K562 (cell line): ENCODE measurements at regions not wholly inside any gene's neighbourhood (a gene's known extent, or its start where the extent isn't known, plus 50 kb on each side); places are given as distances from the start of the nearest gene placed in this dataset.

Source experiments
- ATAC-seq: fragments of 200-7000 bp; cut with Tn5 transposase; 3 replicates; pipeline ENCODE4 v1.9.1; 2020; ENCODE audit warnings: moderate library complexity
- BruUV-seq: library from RNA; stranded (reverse); fragments of 400-500 nt; replicated peaks from 2 replicates; lab custom pipeline; 2021; lab: Mats Ljungman, UMichigan
- CTCF ChIA-PET: fragments of 300-600 bp; formaldehyde crosslinking; extraction: SDS; loops from one replicate; lab custom pipeline; 2021; ENCODE audit warnings: low intra/inter-chr PET ratio; lab: Yijun Ruan, JAX
- POLR2A ChIA-PET: fragments of 300-600, 350-650 bp; sonication (Branson Sonifier 250); formaldehyde crosslinking; extraction: SDS; loops from one replicate; lab custom pipeline; 2021; ENCODE audit warnings: antibody characterized with exemption, inconsistent platforms; lab: Yijun Ruan, JAX
- DNase-seq, 4 experiments: peaks; one replicate each; pipeline versions ENCODE4 v3.0.0 to v3.0.0-alpha.2; 2011 to 2018; ENCODE audit warnings: low spot score in 3 of 4, mixed read lengths in 3 of 4; ENCODE audit errors: extremely low read depth in 1 of 4
- FAIRE-seq: peaks from 2 replicates; lab custom pipeline; 2011; peaks lifted over from hg19 to GRCh38; lab: Jason Lieb, UNC
- H2AFZ ChIP-seq: 2 replicates; pipeline ENCODE4 v1.6.0; 2011; ENCODE audit warnings: low read depth, low read length, control low read depth, inconsistent platforms
- H3K27ac ChIP-seq: fragments of 200-600 bp; 3 replicates; pipeline ENCODE4 v1.8.0; 2011; ENCODE audit warnings: low read depth, mild to moderate bottlenecking, control low read depth, inconsistent platforms, low read length, moderate library complexity, mixed read lengths; ENCODE audit errors: extremely low read depth
- H3K27me3 ChIP-seq, 2 experiments: fragments of 300-600 bp in 1 of 2; 2 replicates in 1 of 2; 3 replicates in 1 of 2; pipeline versions ENCODE4 v1.6.0 to v1.8.0; 2011; ENCODE audit warnings: inconsistent platforms in 2 of 2, low read length in 2 of 2, mild to moderate bottlenecking in 1 of 2, mixed read lengths in 1 of 2, moderate library complexity in 1 of 2; ENCODE audit not compliant: control insufficient read depth in 2 of 2, insufficient read depth in 2 of 2
- H3K36me3 ChIP-seq: fragments of 300-600 bp; 3 replicates; pipeline ENCODE4 v1.8.0; 2011; ENCODE audit warnings: mild to moderate bottlenecking, low read length, inconsistent platforms; ENCODE audit not compliant: control insufficient read depth, insufficient read depth
- H3K4me1 ChIP-seq, 2 experiments: fragments of 200-600 bp in 1 of 2; replicated peaks in 1 of 2; 2 replicates in 1 of 2; 3 replicates in 1 of 2; pipeline versions ENCODE4 v1.5.1 to v1.8.0; 2011; ENCODE audit warnings: inconsistent platforms in 2 of 2, low read length in 2 of 2, mild to moderate bottlenecking in 1 of 2, mixed read lengths in 1 of 2, moderate library complexity in 1 of 2; ENCODE audit not compliant: control insufficient read depth in 2 of 2, insufficient read depth in 2 of 2
- H3K4me2 ChIP-seq: 2 replicates; pipeline ENCODE4 v1.6.1; 2011; ENCODE audit warnings: low read length, control low read depth, inconsistent platforms, mixed read lengths; ENCODE audit not compliant: insufficient read depth
- H3K4me3 ChIP-seq: fragments of 200-600 bp; sonication (generic), shearing (Covaris generic); 2 replicates; pipeline ENCODE4 v1.5.1; 2016; ENCODE audit warnings: control low read depth, inconsistent platforms
- H3K79me2 ChIP-seq: fragments of 200-600 bp; 3 replicates; pipeline ENCODE4 v1.8.0; 2011; ENCODE audit warnings: low read length, inconsistent platforms; ENCODE audit not compliant: control insufficient read depth, insufficient read depth
- H3K9ac ChIP-seq, 2 experiments: 2 replicates each; pipeline versions ENCODE4 v1.6.0 to v1.6.1; 2011; ENCODE audit warnings: low read depth in 2 of 2, low read length in 2 of 2, control low read depth in 1 of 2, inconsistent platforms in 1 of 2, mild to moderate bottlenecking in 1 of 2, mixed read lengths in 1 of 2; ENCODE audit not compliant: insufficient read depth in 1 of 2
- H3K9me1 ChIP-seq: one replicate; pipeline ENCODE4 v1.6.0; 2011; ENCODE audit warnings: inconsistent platforms, mild to moderate bottlenecking, low read length, moderate library complexity; ENCODE audit not compliant: control insufficient read depth, insufficient read depth
- H3K9me3 ChIP-seq: replicated peaks from 2 replicates; pipeline ENCODE4 v1.5.1; 2011; ENCODE audit warnings: low read depth, low read length, inconsistent platforms; ENCODE audit not compliant: control insufficient read depth, insufficient read depth
- H4K20me1 ChIP-seq: replicated peaks from 2 replicates; pipeline ENCODE4 v1.6.1; 2011; ENCODE audit warnings: low read length, inconsistent platforms, mixed read lengths; ENCODE audit not compliant: control insufficient read depth, insufficient read depth
- CBX2 ChIP-seq: fragments of 200-600 bp; sonication (generic); IDR thresholded peaks from one replicate; pipeline ENCODE4 v1.6.1; 2012; ENCODE audit warnings: mild to moderate bottlenecking, low read length, inconsistent platforms; ENCODE audit not compliant: insufficient read depth, poor library complexity, severe bottlenecking
- EGR1 ChIP-seq: fragments of 450-650 bp; conservative IDR thresholded peaks from 2 replicates; pipeline ENCODE4 v1.6.1; 2017; ENCODE audit warnings: mild to moderate bottlenecking
- EP300 ChIP-seq: IDR thresholded peaks from 2 replicates; pipeline ENCODE4 v1.6.1; 2012; ENCODE audit warnings: low read length, improper control_type of control experiment
- FOSL1 ChIP-seq: fragments of 200-800 bp; sonication (Bioruptor generic); conservative IDR thresholded peaks from 2 replicates; pipeline ENCODE4 v1.6.1; 2016; ENCODE audit warnings: missing genetic modification characterization, missing compliant biosample characterization
- MEF2D ChIP-seq: conservative IDR thresholded peaks from 2 replicates; pipeline ENCODE4 v1.6.1; 2016; ENCODE audit warnings: low read depth, missing genetic modification characterization, missing compliant biosample characterization
- XRCC3 ChIP-seq: fragments of 450-650 bp; IDR thresholded peaks from 2 replicates; pipeline ENCODE4 v1.6.1; 2017; ENCODE audit warnings: mild to moderate bottlenecking, moderate library complexity
- ZNF134 ChIP-seq: fragments of 250-450 bp; sonication (Bioruptor Pico); conservative IDR thresholded peaks from 2 replicates; pipeline ENCODE4 v1.4.0; 2020
- ZNF3 ChIP-seq: fragments of 250-450 bp; sonication (Bioruptor Pico); IDR thresholded peaks from 2 replicates; pipeline ENCODE4 v1.5.0; 2021; ENCODE audit warnings: mild to moderate bottlenecking, moderate library complexity
- ZSCAN32 ChIP-seq: fragments of 450-650 bp; formaldehyde crosslinking; IDR thresholded peaks from 2 replicates; pipeline ENCODE4 v1.4.0; 2020; ENCODE audit warnings: mild to moderate bottlenecking, moderate library complexity
- WGBS: fragments of 100-300 bp; shearing (Covaris generic); methylation state at CpG from one replicate; pipeline ENCODE4 v1.1.6; 2016; ENCODE audit warnings: low coverage, mixed read lengths; ENCODE audit not compliant: insufficient coverage; ENCODE audit errors: missing lambda C conversion rate; 5-methylcytosine and 5-hydroxymethylcytosine counted together
- in situ Hi-C: fragments of 300-500 bp; cut with MboI; formaldehyde crosslinking; loops from 4 replicates; pipeline ENCODE4 v1.15.0; 2018; ENCODE audit warnings: inconsistent platforms, mixed read lengths
- intact Hi-C: fragments of 100-400 bp; cut with micrococcal nuclease; formaldehyde crosslinking; loops from 2 replicates; pipeline ENCODE4 v1.14.2; 2022
- TF ChIP-seq, protein P1 (sequence below): fragments of 450-650 bp; IDR thresholded peaks from 2 replicates; pipeline ENCODE4 v1.6.1; 2016; ENCODE audit warnings: borderline replicate concordance

DNA sequence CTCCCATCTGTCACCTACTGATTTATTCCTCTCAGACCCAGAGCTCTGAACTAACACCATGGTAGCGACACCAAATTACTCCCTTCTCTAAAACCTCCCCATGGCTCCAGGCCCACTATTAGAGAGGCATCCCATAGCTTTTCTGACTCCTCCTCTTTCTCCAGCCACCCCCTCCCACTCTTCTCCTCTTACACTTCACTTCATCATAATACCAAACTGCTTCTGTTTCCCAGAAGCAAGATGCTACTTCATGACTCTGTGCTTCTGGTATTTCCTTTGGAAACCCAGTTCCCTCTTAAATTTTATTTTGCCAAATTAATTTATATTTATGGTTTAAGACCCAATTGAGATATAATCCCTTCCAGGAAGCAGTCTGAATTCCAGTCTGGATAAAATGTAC, 465.1 kb upstream of the PDZRN3 start:
- TF ChIP-seq FOSL1 (no peak), ZNF134 (no peak), XRCC3 (no peak), EP300 (no peak), CBX2 (no peak), EGR1 (no peak), ZNF3 (CRISPR knock-in tag) (no peak), ZSCAN32 (CRISPR knock-in tag) (no peak), MEF2D (no peak)
- TF ChIP-seq, protein P1, sequence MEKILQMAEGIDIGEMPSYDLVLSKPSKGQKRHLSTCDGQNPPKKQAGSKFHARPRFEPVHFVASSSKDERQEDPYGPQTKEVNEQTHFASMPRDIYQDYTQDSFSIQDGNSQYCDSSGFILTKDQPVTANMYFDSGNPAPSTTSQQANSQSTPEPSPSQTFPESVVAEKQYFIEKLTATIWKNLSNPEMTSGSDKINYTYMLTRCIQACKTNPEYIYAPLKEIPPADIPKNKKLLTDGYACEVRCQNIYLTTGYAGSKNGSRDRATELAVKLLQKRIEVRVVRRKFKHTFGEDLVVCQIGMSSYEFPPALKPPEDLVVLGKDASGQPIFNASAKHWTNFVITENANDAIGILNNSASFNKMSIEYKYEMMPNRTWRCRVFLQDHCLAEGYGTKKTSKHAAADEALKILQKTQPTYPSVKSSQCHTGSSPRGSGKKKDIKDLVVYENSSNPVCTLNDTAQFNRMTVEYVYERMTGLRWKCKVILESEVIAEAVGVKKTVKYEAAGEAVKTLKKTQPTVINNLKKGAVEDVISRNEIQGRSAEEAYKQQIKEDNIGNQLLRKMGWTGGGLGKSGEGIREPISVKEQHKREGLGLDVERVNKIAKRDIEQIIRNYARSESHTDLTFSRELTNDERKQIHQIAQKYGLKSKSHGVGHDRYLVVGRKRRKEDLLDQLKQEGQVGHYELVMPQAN = no peak
- POLR2A ChIA-PET = no interaction called here
- CTCF ChIA-PET = no interaction called here
- Histone ChIP-seq H2AFZ (no peak overlapping the region), H3K4me2 (no peak overlapping the region), H3K36me3 (no peaks in the 10 kb centered on the region), H3K9me3 (no peaks in the 10 kb centered on the region), H3K4me1 (no peaks in the 10 kb centered on the region), H3K27ac (no peak overlapping the region), H3K9me1 (no peaks in the 10 kb centered on the region), H3K9ac (no peak overlapping the region), H3K27me3 (no peaks in the 10 kb centered on the region), H3K79me2 (no peaks in the 10 kb centered on the region), H4K20me1 (no peaks in the 10 kb centered on the region), H3K4me3 (no peak overlapping the region)
- ATAC-seq (no peak), FAIRE-seq (no peak), DNase-seq (no peak)
- WGBS = 0% methylated on average over 1 of the region's 1 CpG
- BruUV-seq = no TSS peak
- in situ Hi-C loops (no loop called here), intact Hi-C loops (no loop called here)
